ENCODE measurements at regions not wholly inside any gene's neighbourhood (a gene's known extent, or its start where the extent isn't known, plus 50 kb on each side); places are given as distances from the start of the nearest gene placed in this dataset.

DNA sequence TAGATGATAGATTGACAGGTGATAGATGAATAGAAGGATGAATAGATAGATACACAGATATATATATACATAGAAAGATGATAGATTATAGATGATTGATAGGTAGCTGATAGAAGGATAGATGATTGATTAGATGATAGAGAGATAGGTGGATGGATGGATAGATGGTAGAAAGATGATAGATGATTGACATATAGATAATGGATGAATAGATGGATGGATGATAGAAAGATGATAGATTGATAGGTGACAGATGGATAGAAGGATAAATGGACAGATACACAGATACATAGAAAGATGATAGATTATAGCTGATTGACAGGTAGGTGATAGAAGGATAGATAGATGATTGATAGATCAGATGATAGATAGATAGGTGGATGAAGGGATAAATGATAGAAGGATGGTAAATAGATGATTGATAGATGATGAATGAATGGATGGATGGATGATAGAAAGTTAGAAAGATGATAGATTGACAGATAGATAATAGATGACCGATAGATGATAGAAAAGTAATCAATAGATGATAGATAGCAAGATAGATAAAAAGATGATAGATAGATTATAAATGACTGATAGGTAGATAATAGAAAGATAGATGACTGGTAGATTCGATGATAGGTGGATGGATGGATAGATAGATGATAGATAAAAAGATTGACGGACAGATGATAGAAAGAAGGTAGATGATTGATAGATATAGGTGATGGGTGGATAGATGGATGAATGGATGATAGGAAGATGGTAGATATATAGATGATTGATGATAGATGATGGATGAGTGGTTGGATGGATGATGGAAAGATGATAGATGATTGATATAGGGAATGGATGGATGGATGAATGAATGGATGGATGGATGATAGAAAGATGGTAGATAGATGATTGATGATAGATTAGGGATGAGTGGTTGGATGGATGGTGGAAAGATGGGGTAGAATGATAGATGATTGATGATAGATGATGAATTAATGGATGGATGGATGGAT lies 80.4 kb downstream of the MICALL2 start:
- no peak for DNase-seq (ENCODE audit: low spot score)

DNA sequence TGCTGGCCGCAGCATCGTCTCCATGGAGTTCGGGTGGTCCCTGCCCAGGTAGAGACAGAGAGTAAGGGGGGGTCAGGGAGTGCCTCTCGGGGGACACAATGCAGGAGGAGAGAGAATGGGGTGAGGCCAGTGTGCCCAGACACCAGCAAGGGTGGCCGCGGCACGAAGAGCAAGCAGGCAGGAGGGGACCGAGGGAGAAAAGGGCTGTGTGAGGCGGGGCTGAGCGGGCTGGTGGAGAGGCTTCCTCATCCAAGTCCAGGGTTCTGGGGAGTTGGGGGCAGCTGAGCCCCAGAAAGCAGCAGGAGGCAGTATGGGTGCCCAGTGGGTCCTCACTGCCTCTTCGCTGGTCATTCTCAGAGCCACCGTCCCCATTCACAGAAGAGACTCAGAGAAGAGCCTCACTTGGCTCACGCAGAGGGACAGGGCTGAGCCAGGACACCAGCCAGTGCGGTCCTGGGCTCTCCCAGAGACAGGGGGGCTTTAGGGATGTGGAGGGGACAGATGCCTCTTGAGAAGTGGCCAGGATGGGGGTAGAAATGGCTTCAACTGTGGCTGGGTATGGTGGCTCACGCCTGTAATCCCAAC lies 78.9 kb downstream of the MICALL2 start:
- DNase-seq (ENCODE audit: low spot score), result no peak

DNA sequence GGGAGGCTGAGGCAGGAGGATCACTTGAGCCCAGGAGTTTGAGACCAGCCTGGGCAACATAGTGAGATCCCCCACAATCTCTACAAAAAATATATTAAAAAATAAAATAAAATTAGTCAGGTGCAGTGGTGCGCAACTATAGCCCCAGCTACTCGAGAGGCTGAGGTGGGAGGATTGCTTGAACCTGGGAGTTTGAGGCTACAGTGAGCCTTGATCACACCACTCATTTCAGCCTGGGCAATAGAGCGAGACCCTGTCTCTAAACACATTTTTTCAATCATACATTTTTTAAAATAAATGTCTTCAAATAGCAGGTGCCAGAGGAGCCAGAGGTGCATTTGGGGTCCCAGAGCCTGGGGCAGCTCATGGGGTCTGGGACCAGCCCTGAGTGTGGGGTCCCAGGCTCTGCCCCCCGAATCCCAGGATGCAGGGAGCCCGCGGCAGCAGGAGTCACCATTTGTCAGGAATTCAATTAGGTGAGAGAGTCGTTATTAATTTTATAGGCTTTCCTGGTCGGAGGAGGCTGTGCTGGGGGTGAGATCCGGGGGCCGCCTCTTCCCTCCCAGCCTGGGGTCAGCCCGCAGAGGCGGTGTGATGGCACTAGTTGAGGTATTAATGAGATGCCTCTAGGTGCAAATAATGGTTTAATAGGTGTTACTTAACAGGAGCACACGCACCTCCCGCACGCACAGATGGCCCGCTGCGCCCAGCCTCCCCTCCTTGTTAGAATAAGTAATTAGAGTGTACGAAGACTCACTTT lies 78.3 kb downstream of the MICALL2 start:
- no peak for DNase-seq (ENCODE audit: low spot score)

DNA sequence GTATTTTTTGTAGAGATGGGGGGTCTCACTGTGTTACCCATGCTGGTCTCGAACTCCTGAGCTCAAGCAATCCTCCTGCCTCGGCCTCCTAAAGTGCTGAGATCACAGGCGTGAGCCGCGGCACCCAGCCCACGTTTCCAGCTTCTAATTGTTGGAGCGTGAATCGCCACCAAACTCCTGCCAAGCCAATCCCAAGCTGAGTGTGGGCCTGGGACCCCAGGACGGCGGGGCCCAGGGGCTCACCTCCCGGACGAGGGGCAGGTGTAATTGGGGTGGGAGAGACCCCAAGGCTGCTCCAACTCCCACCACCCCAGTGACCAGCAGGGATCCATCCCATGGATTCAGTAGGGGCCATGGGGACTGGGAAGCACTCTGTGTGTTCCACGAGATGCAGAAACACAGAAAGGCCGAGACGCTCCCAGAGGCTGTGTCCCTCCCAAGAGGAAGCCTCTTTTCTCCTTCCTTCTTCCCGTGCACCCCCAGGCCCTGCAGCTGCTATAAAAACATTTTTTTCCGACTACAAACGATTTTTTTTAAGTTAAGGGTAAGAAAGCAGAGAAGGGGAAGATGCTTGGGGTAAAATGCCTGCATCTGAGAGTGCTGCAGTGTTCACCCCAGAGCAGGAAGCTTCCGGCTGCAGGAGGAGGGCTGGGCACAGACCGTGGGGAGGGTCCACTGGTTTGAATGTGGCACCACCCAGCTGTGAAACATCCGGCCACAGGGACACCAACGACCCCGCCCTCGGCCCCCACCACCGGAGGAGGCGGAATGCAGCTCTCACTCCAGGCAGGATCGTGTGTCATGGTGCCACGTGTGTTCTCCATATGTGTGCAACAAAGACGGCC lies 76.5 kb downstream of the MICALL2 start:
- no peak for DNase-seq (ENCODE audit: low spot score)

DNA sequence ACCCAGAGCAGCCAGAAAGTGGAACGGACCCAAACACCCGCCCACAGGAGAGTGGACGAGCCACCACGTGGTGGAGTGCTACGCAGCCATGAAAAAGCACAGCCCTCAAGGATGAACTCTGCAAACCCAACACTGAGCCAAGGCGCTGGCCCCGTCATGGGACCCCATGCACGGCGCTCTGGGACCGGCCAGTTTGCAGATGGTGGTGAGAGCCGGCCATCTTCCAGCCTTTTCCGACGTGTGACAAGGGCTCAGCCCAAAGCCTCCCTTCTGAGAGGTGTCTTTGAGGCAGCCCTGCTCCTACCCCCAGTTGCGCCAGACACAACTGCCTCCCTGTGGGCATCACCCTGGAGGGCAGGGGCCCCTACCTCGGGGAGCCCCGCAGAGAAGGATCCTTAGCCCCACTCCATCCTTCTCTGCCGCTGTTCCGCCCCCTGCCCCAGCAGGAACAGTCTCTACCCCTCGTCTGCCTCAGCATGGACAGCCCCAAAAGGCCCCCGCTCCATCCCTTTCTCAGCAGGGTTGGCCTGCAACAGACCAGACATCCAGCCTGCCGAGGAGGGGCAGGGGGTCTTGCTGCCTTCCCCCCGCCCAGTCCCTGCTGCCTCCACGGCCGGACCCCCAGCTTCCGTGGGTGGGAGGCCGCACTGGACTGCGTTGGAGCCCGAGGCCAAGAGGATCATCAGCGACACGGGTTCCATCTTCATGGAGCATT lies 75.7 kb downstream of the MICALL2 start:
- no peak for DNase-seq (ENCODE audit: low spot score)

DNA sequence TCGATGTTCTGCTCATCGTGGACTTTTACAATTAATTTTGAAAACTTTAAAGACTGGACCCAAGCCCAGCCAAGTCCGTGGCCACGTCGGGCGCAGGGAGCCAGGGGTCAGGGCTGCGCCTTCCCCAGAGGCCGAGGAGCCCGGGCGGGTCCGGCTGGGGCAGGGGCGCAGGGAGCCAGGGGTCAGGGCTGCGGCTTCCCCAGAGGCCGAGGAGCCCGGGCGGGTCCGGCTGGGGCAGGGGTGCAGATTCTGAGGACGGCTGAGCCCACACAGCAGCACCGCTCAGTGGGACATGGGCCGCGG lies 75.2 kb downstream of the MICALL2 start:
- no peak for DNase-seq (ENCODE audit: low spot score)
